IMR-90 (cell line): ENCODE measurements at regions not wholly inside any gene's neighbourhood (a gene's known extent, or its start where the extent isn't known, plus 50 kb on each side); places are given as distances from the start of the nearest gene placed in this dataset.

Experiments used
- ATAC-seq: fragments of 200-7000 bp; cut with Tn5 transposase; 2 replicates; pipeline ENCODE4 v1.9.1; 2020; ENCODE audit warnings: low read depth, mild to moderate bottlenecking, moderate library complexity
- BruUV-seq: library from RNA; stranded (reverse); fragments of 400-500 nt; replicated peaks from 2 replicates; lab custom pipeline; 2021; lab: Mats Ljungman, UMichigan
- CTCF ChIA-PET: fragments of 300-600 bp; formaldehyde crosslinking; extraction: SDS; loops from one replicate; lab custom pipeline; 2021; ENCODE audit warnings: antibody characterized with exemption; lab: Yijun Ruan, JAX
- POLR2A ChIA-PET: fragments of 300-600 bp; sonication (Branson Sonifier 250); formaldehyde crosslinking; loops from one replicate; lab custom pipeline; 2022; ENCODE audit warnings: antibody characterized with exemption; ENCODE audit not compliant: unreplicated experiment; lab: Charles Lee
- DNase-seq: peaks from one replicate; pipeline ENCODE4 v3.0.0; 2013
- H2AFZ ChIP-seq: replicated peaks from 2 replicates; pipeline ENCODE3; 2013; ENCODE audit warnings: low read length, mild to moderate bottlenecking; ENCODE audit not compliant: poor library complexity
- H2AK5ac ChIP-seq: 2 replicates; pipeline ENCODE4 v1.6.1; 2013; ENCODE audit warnings: low read depth, low read length, inconsistent platforms
- H2AK9ac ChIP-seq: replicated peaks from 2 replicates; pipeline ENCODE3; 2013; ENCODE audit warnings: mild to moderate bottlenecking, low read depth, low read length, moderate library complexity; ENCODE audit not compliant: poor library complexity
- H2BK120ac ChIP-seq: 2 replicates; pipeline ENCODE4 v1.6.1; 2013; ENCODE audit warnings: low read depth, low read length, inconsistent platforms
- H2BK15ac ChIP-seq: 3 replicates; pipeline ENCODE4 v1.6.1; 2013; ENCODE audit warnings: low read depth, low read length, inconsistent platforms
- H2BK20ac ChIP-seq: 2 replicates; pipeline ENCODE4 v1.6.1; 2013; ENCODE audit warnings: low read depth, mild to moderate bottlenecking, inconsistent platforms, low read length, moderate library complexity
- H2BK5ac ChIP-seq: 2 replicates; pipeline ENCODE4 v1.6.1; 2013; ENCODE audit warnings: mild to moderate bottlenecking, low read depth, low read length, inconsistent platforms; ENCODE audit not compliant: poor library complexity, severe bottlenecking
- H3K14ac ChIP-seq: replicated peaks from 2 replicates; pipeline ENCODE4 v1.6.1; 2013; ENCODE audit warnings: low read depth, low read length, inconsistent platforms
- H3K18ac ChIP-seq: 2 replicates; pipeline ENCODE4 v1.6.1; 2013; ENCODE audit warnings: low read depth, low read length, control low read depth
- H3K23ac ChIP-seq: 2 replicates; pipeline ENCODE4 v1.6.1; 2013; ENCODE audit warnings: low read depth, low read length, inconsistent platforms
- H3K27ac ChIP-seq: 2 replicates; pipeline ENCODE4 v1.5.1; 2013; ENCODE audit warnings: mild to moderate bottlenecking, control low read depth, low read length; ENCODE audit not compliant: insufficient read depth
- H3K27me3 ChIP-seq: 2 replicates; pipeline ENCODE4 v1.6.1; 2013; ENCODE audit warnings: low read length; ENCODE audit not compliant: control insufficient read depth, insufficient read depth
- H3K36me3 ChIP-seq: 2 replicates; pipeline ENCODE4 v1.6.1; 2013; ENCODE audit warnings: low read length, mixed read lengths; ENCODE audit not compliant: control insufficient read depth, insufficient read depth
- H3K4ac ChIP-seq: 2 replicates; pipeline ENCODE4 v1.6.1; 2013; ENCODE audit warnings: low read depth, low read length, inconsistent platforms
- H3K4me1 ChIP-seq: 2 replicates; pipeline ENCODE4 v1.6.1; 2013; ENCODE audit warnings: low read length, mixed read lengths; ENCODE audit not compliant: control insufficient read depth, insufficient read depth
- H3K4me2 ChIP-seq: 2 replicates; pipeline ENCODE4 v1.6.1; 2013; ENCODE audit warnings: low read depth, mild to moderate bottlenecking, control low read depth, low read length, moderate library complexity
- H3K4me3 ChIP-seq: 2 replicates; pipeline ENCODE4 v1.5.1; 2013; ENCODE audit warnings: low read depth, mild to moderate bottlenecking, control low read depth, low read length, moderate library complexity; ENCODE audit not compliant: insufficient read depth
- H3K56ac ChIP-seq: 2 replicates; pipeline ENCODE4 v1.6.1; 2013; ENCODE audit warnings: low read length, inconsistent platforms; ENCODE audit not compliant: insufficient read depth; ENCODE audit errors: extremely low read depth
- H3K79me1 ChIP-seq, 2 experiments: 2 replicates each; pipeline ENCODE4 v1.6.1; 2013; ENCODE audit warnings: low read length in 2 of 2, inconsistent platforms in 1 of 2, low read depth in 1 of 2
- H3K9ac ChIP-seq: 2 replicates; pipeline ENCODE4 v1.6.1; 2013; ENCODE audit warnings: low read depth, low read length, control low read depth
- H3K9me1 ChIP-seq: 2 replicates; pipeline ENCODE4 v1.6.1; 2013; ENCODE audit warnings: low read length, inconsistent platforms; ENCODE audit not compliant: insufficient read depth
- H3K9me3 ChIP-seq: 2 replicates; pipeline ENCODE4 v1.6.1; 2013; ENCODE audit warnings: low read length; ENCODE audit not compliant: control insufficient read depth, insufficient read depth
- H4K20me1 ChIP-seq: 2 replicates; pipeline ENCODE4 v1.6.1; 2013; ENCODE audit warnings: low read length, inconsistent platforms; ENCODE audit not compliant: insufficient read depth
- H4K5ac ChIP-seq: 2 replicates; pipeline ENCODE4 v1.6.1; 2013; ENCODE audit warnings: mild to moderate bottlenecking, low read depth, low read length, control low read depth
- H4K8ac ChIP-seq, 2 experiments: 2 replicates each; pipeline ENCODE4 v1.6.1; 2013; ENCODE audit warnings: low read depth in 2 of 2, low read length in 2 of 2, control low read depth in 1 of 2, inconsistent platforms in 1 of 2
- H4K91ac ChIP-seq: 2 replicates; pipeline ENCODE4 v1.6.1; 2013; ENCODE audit warnings: low read depth, low read length, inconsistent platforms; ENCODE audit not compliant: insufficient read depth
- BHLHE40 ChIP-seq: fragments of 150-350 bp; IDR thresholded peaks from 2 replicates; pipeline ENCODE4 v1.6.1; 2016; ENCODE audit warnings: mild to moderate bottlenecking, low read depth, low read length
- CEBPB ChIP-seq: IDR thresholded peaks from 2 replicates; pipeline ENCODE4 v1.6.1; 2012; ENCODE audit warnings: low read depth, low read length, improper control_type of control experiment
- MAZ ChIP-seq: IDR thresholded peaks from 2 replicates; pipeline ENCODE4 v1.6.1; 2012; ENCODE audit warnings: low read depth, mild to moderate bottlenecking, low read length, improper control_type of control experiment, moderate library complexity, borderline replicate concordance
- MXI1 ChIP-seq: IDR thresholded peaks from 2 replicates; pipeline ENCODE4 v1.6.1; 2012; ENCODE audit warnings: low read depth, mild to moderate bottlenecking, low read length, moderate library complexity, borderline replicate concordance
- NFE2L2 ChIP-seq: fragments of 150-350 bp; IDR thresholded peaks from 2 replicates; pipeline ENCODE4 v1.6.1; 2016; ENCODE audit warnings: low read depth, mild to moderate bottlenecking, low read length
- RAD21 ChIP-seq: IDR thresholded peaks from 2 replicates; pipeline ENCODE4 v1.6.1; 2012; ENCODE audit warnings: low read length, improper control_type of control experiment
- SMC3 ChIP-seq: fragments of 150-350 bp; IDR thresholded peaks from 2 replicates; pipeline ENCODE4 v1.6.1; 2016; ENCODE audit warnings: low read depth, mild to moderate bottlenecking, antibody characterized with exemption, low read length, moderate library complexity
- WGBS, 2 experiments: methylation state at CpG; one replicate each; pipeline versions ENCODE4 v1.1.5 to v1.1.7; 2013; ENCODE audit warnings: missing lambda C conversion rate in 2 of 2; ENCODE audit not compliant: insufficient read length in 1 of 2; ENCODE audit errors: extremely low coverage in 2 of 2; 5-methylcytosine and 5-hydroxymethylcytosine counted together
- dilution Hi-C: fragments of 300-500 bp; cut with HindIII; formaldehyde crosslinking; loops from one replicate; pipeline ENCODE4 v1.14.3; 2018; ENCODE audit warnings: low sequenced_read_pairs; ENCODE audit not compliant: unreplicated experiment
- in situ Hi-C: fragments of 300-500 bp; cut with MboI; formaldehyde crosslinking; loops from 3 replicates; pipeline ENCODE4 v1.14.3; 2019; ENCODE audit warnings: low sequenced_read_pairs, inconsistent platforms, mixed read lengths
- intact Hi-C: fragments of 100-400 bp; cut with micrococcal nuclease; formaldehyde crosslinking; loops from 2 replicates; pipeline ENCODE4 v1.10.0; 2022

GRCh38 chr3:26015752-26016151 is 225.9 kb downstream of the OXSM start:
- Histone ChIP-seq H2AK5ac (no peak overlapping the region), H3K56ac (no peak overlapping the region), H2BK120ac (no peak overlapping the region), H3K23ac (no peak overlapping the region), H3K4me3 (no peak overlapping the region), H3K9me1 (no peaks in the 10 kb centered on the region), H2AK9ac (no peak overlapping the region), H2BK15ac (no peak overlapping the region), H4K91ac (no peak overlapping the region), H3K9me3 (peaks cover 15% of the 10 kb centered on the region), H2BK20ac (no peak overlapping the region), H3K27ac (no peak overlapping the region), H4K20me1 (no peaks in the 10 kb centered on the region), H3K18ac (no peak overlapping the region), H2BK5ac (no peak overlapping the region), H3K27me3 (no peaks in the 10 kb centered on the region), H4K8ac (no peak overlapping the region), H3K4me2 (no peak overlapping the region), H3K14ac (no peak overlapping the region), H3K4me1 (no peaks in the 10 kb centered on the region), H4K5ac (no peak overlapping the region), H3K79me1 (no peaks in the 10 kb centered on the region), H3K9ac (no peak overlapping the region), H3K4ac (no peak overlapping the region), H2AFZ (no peak overlapping the region), H3K36me3 (no peaks in the 10 kb centered on the region)
- intact Hi-C loops (no loop called here), in situ Hi-C loops (no loop called here), dilution Hi-C loops (no loop called here)
- WGBS, 2 experiments, result 52% methylated on average over 3 of the region's 5 CpGs; no CpG with 5 or more reads in 1 of the 2 experiments
- TF ChIP-seq SMC3 (no peak), MAZ (no peak), MXI1 (no peak), NFE2L2 (no peak), RAD21 (no peak), BHLHE40 (no peak), CEBPB (no peak)
- DNase-seq (no peak), ATAC-seq (no peak)
- ChIA-PET CTCF (no interaction called here), POLR2A (no interaction called here)
- BruUV-seq, result no TSS peak
